Activated CD4-positive, alpha-beta memory T cell treated with anti-CD3 and anti-CD28 coated beads, Interleukin-2, amount 10 ng/mL, durations not matched to agents 7 days and 5 days (primary cell): ENCODE measurements at regions not wholly inside any gene's neighbourhood (a gene's known extent, or its start where the extent isn't known, plus 50 kb on each side); places are given as distances from the start of the nearest gene placed in this dataset.
"Not testable (repeated sequence)": the region's sequence is repeated elsewhere in the genome, so short reads cannot be mapped to it uniquely, and the experiment has no call there.

Source experiments
- CTCF ChIA-PET: fragments of 350-600 bp; sonication (Branson Sonifier 250); formaldehyde crosslinking; loops from one replicate; lab custom pipeline; 2021; ENCODE audit warnings: antibody characterized with exemption, inconsistent platforms; lab: Charles Lee
- POLR2A ChIA-PET: fragments of 350-600 bp; sonication (Branson Sonifier 250); formaldehyde crosslinking; loops from one replicate; lab custom pipeline; 2021; ENCODE audit warnings: antibody characterized with exemption; lab: Charles Lee
- DNase-seq: peaks from one replicate; pipeline ENCODE4 v3.0.0-alpha.2; 2020
- H3K27ac Mint-ChIP-seq: one replicate; pipeline ENCODE4 v1.8.0; 2021; ENCODE audit warnings: mild to moderate bottlenecking, mixed read lengths
- H3K27me3 Mint-ChIP-seq: one replicate; pipeline ENCODE4 v1.8.0; 2021; ENCODE audit warnings: mixed read lengths
- H3K36me3 Mint-ChIP-seq: one replicate; pipeline ENCODE4 v1.8.0; 2021; ENCODE audit warnings: low read depth, mixed read lengths
- H3K4me1 Mint-ChIP-seq: one replicate; pipeline ENCODE4 v1.8.0; 2021; ENCODE audit warnings: mixed read lengths
- H3K4me3 Mint-ChIP-seq: one replicate; pipeline ENCODE4 v1.8.0; 2021; ENCODE audit warnings: mild to moderate bottlenecking, mixed read lengths
- H3K9me3 Mint-ChIP-seq: one replicate; pipeline ENCODE4 v1.8.0; 2021; ENCODE audit warnings: mixed read lengths

- Mint-ChIP-seq H3K4me3 (no peak overlapping the region), H3K36me3 (no peaks in the 10 kb centered on the region), H3K27ac (no peak overlapping the region), H3K4me1 (no peaks in the 10 kb centered on the region), H3K9me3 (no peaks in the 10 kb centered on the region), H3K27me3 (no peaks in the 10 kb centered on the region)
- ChIA-PET POLR2A (no interaction called here), CTCF (no interaction called here)
- DNase-seq, result no peak
Measured at GRCh38 chr2:155622443-155622842, 710.1 kb downstream of the NR4A2 start.

- no peak for DNase-seq
- H3K27me3 Mint-ChIP-seq, result no peaks in the 10 kb centered on the region
- POLR2A ChIA-PET, result no interaction called here
- H3K36me3 Mint-ChIP-seq, result no peaks in the 10 kb centered on the region
- H3K4me3 Mint-ChIP-seq, result no peak overlapping the region
- no peak overlapping the region for H3K27ac Mint-ChIP-seq
- CTCF ChIA-PET, result no interaction called here
- no peaks in the 10 kb centered on the region for H3K4me1 Mint-ChIP-seq
- no peaks in the 10 kb centered on the region for H3K9me3 Mint-ChIP-seq
Measured at GRCh38 chr2:155600914-155601760, 731.4 kb downstream of the NR4A2 start.

- no peaks in the 10 kb centered on the region for H3K36me3 Mint-ChIP-seq
- no peaks in the 10 kb centered on the region for H3K4me1 Mint-ChIP-seq
- no peak overlapping the region for H3K4me3 Mint-ChIP-seq
- no peaks in the 10 kb centered on the region for H3K9me3 Mint-ChIP-seq
- H3K27ac Mint-ChIP-seq, result no peak overlapping the region
- ChIA-PET CTCF (no interaction called here), POLR2A (no interaction called here)
- no peaks in the 10 kb centered on the region for H3K27me3 Mint-ChIP-seq
- DNase-seq, result no peak
Measured at GRCh38 chr2:155600296-155600695, 732.2 kb downstream of the NR4A2 start.

GRCh38 chr2:155599834-155600233 lies 732.7 kb downstream of the NR4A2 start:
- Mint-ChIP-seq H3K36me3 (no peaks in the 10 kb centered on the region), H3K27ac (no peak overlapping the region), H3K27me3 (no peaks in the 10 kb centered on the region), H3K4me1 (no peaks in the 10 kb centered on the region), H3K9me3 (no peaks in the 10 kb centered on the region), H3K4me3 (no peak overlapping the region)
- CTCF ChIA-PET, result no interaction called here
- POLR2A ChIA-PET, result no interaction called here
- no peak for DNase-seq

- H3K27ac Mint-ChIP-seq, result no peak overlapping the region
- H3K27me3 Mint-ChIP-seq, result no peaks in the 10 kb centered on the region
- no peak overlapping the region for H3K4me3 Mint-ChIP-seq
- no peaks in the 10 kb centered on the region for H3K9me3 Mint-ChIP-seq
- DNase-seq, result no peak
- no peaks in the 10 kb centered on the region for H3K36me3 Mint-ChIP-seq
- ChIA-PET CTCF (no interaction called here), POLR2A (no interaction called here)
- H3K4me1 Mint-ChIP-seq, result no peaks in the 10 kb centered on the region
Measured at GRCh38 chr2:155583674-155584195, 748.8 kb downstream of the NR4A2 start.

- CTCF ChIA-PET, result no interaction called here
- H3K4me3 Mint-ChIP-seq, result no peak overlapping the region
- no peaks in the 10 kb centered on the region for H3K9me3 Mint-ChIP-seq
- POLR2A ChIA-PET, result no interaction called here
- H3K27me3 Mint-ChIP-seq, result no peaks in the 10 kb centered on the region
- no peaks in the 10 kb centered on the region for H3K4me1 Mint-ChIP-seq
- H3K36me3 Mint-ChIP-seq, result no peaks in the 10 kb centered on the region
- H3K27ac Mint-ChIP-seq, result no peak overlapping the region
- DNase-seq, result no peak
Measured at GRCh38 chr2:155574941-155575340, 757.6 kb downstream of the NR4A2 start.

GRCh38 chr2:155547571-155547970 lies 785.0 kb downstream of the NR4A2 start:
- DNase-seq, result no peak
- H3K27ac Mint-ChIP-seq, result no peak overlapping the region
- no peaks in the 10 kb centered on the region for H3K27me3 Mint-ChIP-seq
- H3K9me3 Mint-ChIP-seq, result peaks cover 2% of the 10 kb centered on the region
- H3K4me3 Mint-ChIP-seq, result no peak overlapping the region
- H3K4me1 Mint-ChIP-seq, result no peaks in the 10 kb centered on the region
- no peaks in the 10 kb centered on the region for H3K36me3 Mint-ChIP-seq
- CTCF ChIA-PET, result no interaction called here
- POLR2A ChIA-PET, result no interaction called here

- no peak overlapping the region for H3K4me3 Mint-ChIP-seq
Measured at GRCh38 chr2:155546721-155547555, 785.6 kb downstream of the NR4A2 start.

GRCh38 chr2:155539028-155539427 lies 793.5 kb downstream of the NR4A2 start:
- H3K27ac Mint-ChIP-seq, H3K9me3 Mint-ChIP-seq, H3K4me3 Mint-ChIP-seq, CTCF ChIA-PET, DNase-seq, POLR2A ChIA-PET, H3K36me3 Mint-ChIP-seq, H3K4me1 Mint-ChIP-seq, H3K27me3 Mint-ChIP-seq: not testable (repeated sequence)

More at GRCh38 chr2:155546721-155547555, 785.6 kb downstream of the NR4A2 start:
- Mint-ChIP-seq H3K27ac (no peak overlapping the region), H3K4me1 (no peaks in the 10 kb centered on the region), H3K9me3 (peaks cover 2% of the 10 kb centered on the region), H3K27me3 (no peaks in the 10 kb centered on the region), H3K36me3 (no peaks in the 10 kb centered on the region)
- POLR2A ChIA-PET, result no interaction called here
- no peak for DNase-seq
- CTCF ChIA-PET, result no interaction called here

- no peaks in the 10 kb centered on the region for H3K4me1 Mint-ChIP-seq
- ChIA-PET POLR2A (no interaction called here), CTCF (no interaction called here)
- H3K36me3 Mint-ChIP-seq, result no peaks in the 10 kb centered on the region
- H3K9me3 Mint-ChIP-seq, result no peaks in the 10 kb centered on the region
- no peak overlapping the region for H3K27ac Mint-ChIP-seq
- DNase-seq, result no peak
- H3K4me3 Mint-ChIP-seq, result no peak overlapping the region
- no peaks in the 10 kb centered on the region for H3K27me3 Mint-ChIP-seq
Measured at GRCh38 chr2:155528034-155528433, 804.5 kb downstream of the NR4A2 start.

GRCh38 chr2:155525199-155525598 lies 807.3 kb downstream of the NR4A2 start:
- ChIA-PET POLR2A (no interaction called here), CTCF (no interaction called here)
- no peak for DNase-seq
- no peaks in the 10 kb centered on the region for H3K27me3 Mint-ChIP-seq
- no peaks in the 10 kb centered on the region for H3K36me3 Mint-ChIP-seq
- no peak overlapping the region for H3K27ac Mint-ChIP-seq
- no peaks in the 10 kb centered on the region for H3K9me3 Mint-ChIP-seq
- no peaks in the 10 kb centered on the region for H3K4me1 Mint-ChIP-seq
- no peak overlapping the region for H3K4me3 Mint-ChIP-seq

- H3K4me3 Mint-ChIP-seq, result no peak overlapping the region
- no peaks in the 10 kb centered on the region for H3K4me1 Mint-ChIP-seq
- H3K27ac Mint-ChIP-seq, result no peak overlapping the region
- POLR2A ChIA-PET, result no interaction called here
- no peaks in the 10 kb centered on the region for H3K27me3 Mint-ChIP-seq
- CTCF ChIA-PET, result no interaction called here
- no peak for DNase-seq
- no peaks in the 10 kb centered on the region for H3K9me3 Mint-ChIP-seq
- no peaks in the 10 kb centered on the region for H3K36me3 Mint-ChIP-seq
Measured at GRCh38 chr2:155519529-155520130, 812.9 kb downstream of the NR4A2 start.

- Mint-ChIP-seq H3K9me3 (no peaks in the 10 kb centered on the region), H3K36me3 (no peaks in the 10 kb centered on the region), H3K27me3 (no peaks in the 10 kb centered on the region), H3K4me3 (no peak overlapping the region), H3K27ac (no peak overlapping the region), H3K4me1 (no peaks in the 10 kb centered on the region)
- ChIA-PET POLR2A (no interaction called here), CTCF (no interaction called here)
- no peak for DNase-seq
Measured at GRCh38 chr2:155518094-155518493, 814.4 kb downstream of the NR4A2 start.
